ENCODE measurements at regions not wholly inside any gene's neighbourhood (a gene's known extent, or its start where the extent isn't known, plus 50 kb on each side); places are given as distances from the start of the nearest gene placed in this dataset.

DNA sequence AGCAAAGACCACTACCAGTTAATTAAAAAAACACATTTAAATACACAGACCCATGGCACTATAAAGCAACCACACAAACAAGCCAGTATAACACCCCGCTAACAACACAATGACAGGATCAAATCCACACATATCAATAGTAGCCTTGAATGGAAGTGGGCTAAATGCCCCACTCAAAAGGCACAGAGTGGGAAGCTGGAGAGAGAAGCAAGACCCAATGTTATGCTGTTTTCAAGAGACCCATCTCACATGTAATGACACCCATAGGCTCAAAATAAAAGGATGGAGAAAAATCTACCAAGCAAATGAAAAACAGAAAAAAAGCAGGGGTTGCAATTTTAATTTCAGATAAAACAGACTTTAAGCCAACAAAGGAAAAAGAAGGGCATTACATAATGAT lies 125.4 kb upstream of the PTCHD4 start:
- H3K27me3 ChIP-seq (ENCODE audit: low read length) = no peaks in the 10 kb centered on the region
- ChIA-PET CTCF (no interaction called here), POLR2A (ENCODE audit: unreplicated experiment) (no interaction called here)
- H3K4me1 ChIP-seq (ENCODE audit: insufficient read depth, low read length) = no peaks in the 10 kb centered on the region
- H3K27ac ChIP-seq (ENCODE audit: low read length) = no peak overlapping the region
- TF ChIP-seq EZH2 (IDR thresholded peaks at IDR 0.05; ENCODE audit: low read length, unreplicated experiment) (no peak), EZH2phosphoT487 (IDR thresholded peaks at IDR 0.05; ENCODE audit: borderline replicate concordance, low read length) (no peak), CTCF (conservative IDR thresholded peaks at IDR 0.05; ENCODE audit: low read depth, low read length) (no peak)
- no peaks in the 10 kb centered on the region for H3K9me3 ChIP-seq (ENCODE audit: low read length)
- no peaks in the 10 kb centered on the region for H3F3A ChIP-seq (ENCODE audit: low read length, unreplicated experiment)
- H3K4me3 ChIP-seq (ENCODE audit: low read length) = no peak overlapping the region
- intact Hi-C loops (cut with micrococcal nuclease) = no loop called here
- no peaks in the 10 kb centered on the region for H4K20me1 ChIP-seq (ENCODE audit: low read length)
- no TSS peak for BruUV-seq (replicated peaks)
- H2AFZ ChIP-seq (ENCODE audit: low read length) = no peak overlapping the region
- ATAC-seq (no peak), DNase-seq (no peak)
- no peaks in the 10 kb centered on the region for H3K9me2 ChIP-seq (replicated peaks; ENCODE audit: low read length)
- no peaks in the 10 kb centered on the region for H3K79me2 ChIP-seq (ENCODE audit: low read length)
- H3K36me3 ChIP-seq (ENCODE audit: low read depth, low read length) = no peaks in the 10 kb centered on the region
- H3K9ac ChIP-seq (ENCODE audit: low read length) = no peak overlapping the region
- H3K4me2 ChIP-seq (ENCODE audit: low read length) = no peak overlapping the region

DNA sequence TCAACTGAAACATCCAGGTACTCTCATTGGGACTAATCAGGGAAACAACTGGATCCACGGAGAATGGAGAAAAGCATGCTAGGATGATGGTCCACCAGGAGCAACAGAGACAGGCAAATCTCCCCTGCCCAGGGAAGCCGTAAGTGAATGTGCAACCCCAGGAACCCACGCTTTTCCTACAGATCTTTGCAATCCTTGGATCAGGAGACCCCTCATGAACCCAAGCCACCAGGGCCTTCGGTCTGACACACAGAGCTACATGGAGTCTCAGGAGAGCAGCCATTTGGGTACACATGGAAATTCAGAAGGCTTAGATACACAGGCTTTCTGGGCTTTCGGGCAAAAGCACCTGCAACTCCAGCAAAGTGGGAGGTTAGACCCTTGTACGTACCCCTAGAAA lies 122.1 kb upstream of the PTCHD4 start:
- Histone ChIP-seq H3K79me2 (ENCODE audit: low read length) (no peaks in the 10 kb centered on the region), H3K27me3 (ENCODE audit: low read length) (no peaks in the 10 kb centered on the region), H3K9me3 (ENCODE audit: low read length) (no peaks in the 10 kb centered on the region), H3K4me3 (ENCODE audit: low read length) (no peak overlapping the region), H4K20me1 (ENCODE audit: low read length) (no peaks in the 10 kb centered on the region), H3F3A (ENCODE audit: low read length, unreplicated experiment) (no peaks in the 10 kb centered on the region), H2AFZ (ENCODE audit: low read length) (no peak overlapping the region), H3K4me2 (ENCODE audit: low read length) (no peak overlapping the region), H3K4me1 (ENCODE audit: insufficient read depth, low read length) (no peaks in the 10 kb centered on the region; the same call in 1 of the 2 replicates), H3K9me2 (replicated peaks; ENCODE audit: low read length) (no peaks in the 10 kb centered on the region), H3K9ac (ENCODE audit: low read length) (no peak overlapping the region), H3K27ac (ENCODE audit: low read length) (no peak overlapping the region), H3K36me3 (ENCODE audit: low read depth, low read length) (no peaks in the 10 kb centered on the region)
- no peak for TF ChIP-seq CTCF (conservative IDR thresholded peaks at IDR 0.05; ENCODE audit: low read depth, low read length)
- no peak for TF ChIP-seq EZH2 (IDR thresholded peaks at IDR 0.05; ENCODE audit: low read length, unreplicated experiment)
- TF ChIP-seq EZH2phosphoT487 (IDR thresholded peaks at IDR 0.05; ENCODE audit: borderline replicate concordance, low read length) = no peak
- ChIA-PET POLR2A (ENCODE audit: unreplicated experiment) (no interaction called here), CTCF (no interaction called here)
- no peak for ATAC-seq
- intact Hi-C loops (cut with micrococcal nuclease) = no loop called here
- no TSS peak for BruUV-seq (replicated peaks)
- no peak for DNase-seq

- no peaks in the 10 kb centered on the region for H3K27me3 ChIP-seq (ENCODE audit: low read length)
- ChIA-PET CTCF (interaction anchor here (0.6 kb wide), 1 partner anchor 114 kb away, joined by 5 read pairs; no protein-coding TSS in a partner anchor), POLR2A (ENCODE audit: unreplicated experiment) (no interaction called here)
- no peaks in the 10 kb centered on the region for H3K9me3 ChIP-seq (ENCODE audit: low read length)
- intact Hi-C loops (cut with micrococcal nuclease) = no loop called here
- no peak overlapping the region for H3K9ac ChIP-seq (ENCODE audit: low read length)
- H2AFZ ChIP-seq (ENCODE audit: low read length) = no peak overlapping the region
- H3K4me3 ChIP-seq (ENCODE audit: low read length) = no peak overlapping the region
- H3K27ac ChIP-seq (ENCODE audit: low read length) = no peak overlapping the region
- DNase-seq = peak; percentile 33
- TF ChIP-seq EZH2 (IDR thresholded peaks at IDR 0.05; ENCODE audit: low read length, unreplicated experiment) (no peak), EZH2phosphoT487 (IDR thresholded peaks at IDR 0.05; ENCODE audit: borderline replicate concordance, low read length) (no peak), CTCF (conservative IDR thresholded peaks at IDR 0.05; ENCODE audit: low read depth, low read length) (no peak)
- no peaks in the 10 kb centered on the region for H3K36me3 ChIP-seq (ENCODE audit: low read depth, low read length)
- no peak overlapping the region for H3K4me2 ChIP-seq (ENCODE audit: low read length)
- peak; percentile 37 for ATAC-seq
- no TSS peak for BruUV-seq (replicated peaks)
- no peaks in the 10 kb centered on the region; the same call in 1 of the 2 replicates for H3K4me1 ChIP-seq (ENCODE audit: insufficient read depth, low read length)
- H3K79me2 ChIP-seq (ENCODE audit: low read length) = no peaks in the 10 kb centered on the region
- no peaks in the 10 kb centered on the region for H4K20me1 ChIP-seq (ENCODE audit: low read length)
- no peaks in the 10 kb centered on the region for H3F3A ChIP-seq (ENCODE audit: low read length, unreplicated experiment)
- H3K9me2 ChIP-seq (replicated peaks; ENCODE audit: low read length) = no peaks in the 10 kb centered on the region
Observed at GRCh38 chr6:48229841-48230240, 118.8 kb upstream of the PTCHD4 start.

Data from PC-3 (cell line).